Epidermal melanocyte (primary cell): ENCODE measurements at regions not wholly inside any gene's neighbourhood (a gene's known extent, or its start where the extent isn't known, plus 50 kb on each side); places are given as distances from the start of the nearest gene placed in this dataset.
"Not testable (repeated sequence)": the region's sequence is repeated elsewhere in the genome, so short reads cannot be mapped to it uniquely, and the experiment has no call there.

Experiments
- DNase-seq: peaks from one replicate; pipeline ENCODE4 v3.0.0; 2011; ENCODE audit warnings: low spot score; ENCODE audit not compliant: insufficient read length

DNA sequence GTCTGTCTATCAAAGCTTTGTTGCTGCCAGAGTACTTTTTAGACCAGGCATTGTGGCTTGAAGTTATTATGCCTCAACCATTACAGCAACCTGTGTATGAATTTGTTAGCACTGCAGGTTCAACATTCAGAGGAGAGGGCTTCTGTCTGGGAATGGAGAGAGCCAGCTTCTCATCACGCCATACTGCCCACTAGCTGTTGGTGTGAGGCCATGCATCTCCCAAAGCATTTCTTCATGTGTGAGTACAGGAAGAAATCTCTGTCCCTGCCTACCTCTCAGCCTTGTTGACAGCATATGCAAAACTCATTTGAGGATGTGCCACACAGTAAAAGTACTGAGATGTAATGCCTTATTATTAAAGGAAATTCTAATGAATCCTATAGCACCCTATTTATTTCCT lies 76.9 kb upstream of the PPARGC1A start:
- DNase-seq: no peak

DNA sequence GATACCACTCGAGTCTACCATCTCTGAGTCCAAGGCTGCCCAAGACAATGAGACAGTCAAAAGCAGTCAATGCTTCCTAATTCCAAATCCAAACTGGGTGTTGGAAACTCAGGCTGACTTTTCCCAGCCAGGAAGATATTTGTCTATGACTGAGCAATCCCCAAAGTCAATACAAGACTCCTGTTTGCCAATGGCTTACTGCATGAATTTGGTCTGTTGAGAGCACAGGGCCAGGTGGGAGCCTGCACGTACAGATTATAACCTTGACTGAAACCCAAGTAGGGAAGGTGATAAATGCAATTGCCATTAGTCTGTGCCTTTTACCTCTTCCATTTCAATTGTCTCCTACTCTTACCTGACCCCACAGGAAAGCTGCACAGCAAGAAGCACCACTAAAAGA lies 72.6 kb upstream of the PPARGC1A start:
- DNase-seq: no peak

DNA sequence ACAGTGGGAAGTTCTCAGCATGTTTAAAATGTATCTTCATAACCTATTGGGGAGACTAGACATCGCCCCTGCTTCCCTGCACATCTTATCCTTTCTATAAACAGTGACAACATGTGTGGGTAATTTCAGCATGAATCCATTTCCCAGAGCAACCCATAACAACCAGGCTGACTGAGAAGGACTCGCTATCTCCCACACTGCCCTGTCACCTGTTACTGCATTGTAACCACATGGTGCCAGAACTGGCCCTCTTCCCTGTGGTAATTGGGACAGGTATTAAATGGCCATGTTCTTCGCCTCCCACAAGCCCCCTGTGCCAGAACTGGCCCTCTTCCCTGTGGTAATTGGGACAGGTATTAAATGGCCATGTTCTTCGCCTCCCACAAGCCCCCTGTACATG lies 71.5 kb upstream of the PPARGC1A start:
- not testable (repeated sequence) for DNase-seq

DNA sequence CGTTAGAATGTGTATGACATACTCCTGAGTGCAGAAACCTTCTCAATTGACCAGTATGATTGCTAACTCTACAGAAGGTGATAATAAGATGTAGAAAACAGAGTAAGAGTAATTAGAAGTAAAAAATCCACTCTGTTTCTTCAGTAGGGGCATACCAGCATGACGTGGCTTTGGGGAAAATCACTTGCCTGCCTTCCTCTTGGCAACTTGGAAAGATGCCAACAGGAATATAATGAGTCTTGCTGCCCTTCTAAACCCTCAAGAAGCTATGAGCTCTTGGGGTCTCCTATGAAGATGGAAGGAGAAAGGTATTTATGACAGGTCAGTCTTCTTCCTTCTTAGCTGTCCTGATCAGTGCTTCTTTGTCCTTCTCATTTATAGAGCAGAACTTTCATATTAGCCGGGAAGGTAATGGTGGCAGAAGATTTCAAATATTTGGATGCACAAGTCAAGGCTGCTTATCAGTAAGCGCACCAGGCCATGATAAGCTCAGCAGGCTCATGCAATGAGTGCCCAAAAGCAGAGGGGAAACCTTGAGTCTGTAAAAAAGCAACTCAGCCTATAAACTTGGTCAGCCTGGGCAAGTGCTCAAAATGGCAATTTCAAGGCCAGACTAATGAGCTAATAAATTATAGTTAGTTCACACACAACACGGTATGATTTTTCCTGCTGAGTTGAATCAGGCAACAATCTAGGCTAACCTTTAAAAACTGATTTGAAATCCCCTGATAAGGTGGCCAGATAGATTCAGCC lies 69.7 kb upstream of the PPARGC1A start:
- no peak for DNase-seq

DNA sequence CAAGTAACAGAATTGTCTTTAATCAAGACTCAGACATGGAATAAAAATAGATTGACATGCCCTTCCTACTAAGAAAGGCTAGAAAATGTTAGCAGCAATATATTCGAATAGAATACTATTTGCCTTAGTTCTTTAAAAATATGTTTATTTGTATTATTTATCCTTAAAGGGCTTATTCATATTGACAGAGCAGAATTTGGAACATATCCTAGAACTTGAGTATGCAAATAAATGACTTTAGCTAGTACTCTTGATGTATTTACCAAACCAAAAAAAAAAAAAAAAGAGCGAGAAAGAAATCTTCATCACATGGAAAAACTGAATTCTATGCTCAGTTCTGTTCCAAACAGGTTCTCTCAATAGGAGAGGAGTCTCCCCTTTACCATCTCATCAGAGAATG lies 68.9 kb upstream of the PPARGC1A start:
- DNase-seq: no peak

DNA sequence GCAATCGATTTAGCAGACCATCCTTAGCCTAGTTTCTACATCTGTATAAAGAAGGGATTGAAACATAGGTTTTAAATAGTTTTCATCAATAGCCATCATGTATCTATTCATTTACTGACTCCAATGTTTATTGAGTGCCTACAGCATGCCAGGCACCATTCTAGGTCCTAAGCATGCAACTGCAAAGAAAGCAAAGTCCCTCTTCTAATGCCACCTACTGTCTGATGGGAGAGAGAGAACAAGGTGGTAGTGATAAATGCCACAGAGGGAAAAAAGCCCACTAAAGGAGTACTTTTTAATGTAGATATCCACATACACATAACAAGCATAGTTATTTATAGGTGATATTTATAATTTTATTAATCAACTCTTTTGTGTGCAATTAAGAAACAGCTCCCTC lies 67.6 kb upstream of the PPARGC1A start:
- no peak for DNase-seq

DNA sequence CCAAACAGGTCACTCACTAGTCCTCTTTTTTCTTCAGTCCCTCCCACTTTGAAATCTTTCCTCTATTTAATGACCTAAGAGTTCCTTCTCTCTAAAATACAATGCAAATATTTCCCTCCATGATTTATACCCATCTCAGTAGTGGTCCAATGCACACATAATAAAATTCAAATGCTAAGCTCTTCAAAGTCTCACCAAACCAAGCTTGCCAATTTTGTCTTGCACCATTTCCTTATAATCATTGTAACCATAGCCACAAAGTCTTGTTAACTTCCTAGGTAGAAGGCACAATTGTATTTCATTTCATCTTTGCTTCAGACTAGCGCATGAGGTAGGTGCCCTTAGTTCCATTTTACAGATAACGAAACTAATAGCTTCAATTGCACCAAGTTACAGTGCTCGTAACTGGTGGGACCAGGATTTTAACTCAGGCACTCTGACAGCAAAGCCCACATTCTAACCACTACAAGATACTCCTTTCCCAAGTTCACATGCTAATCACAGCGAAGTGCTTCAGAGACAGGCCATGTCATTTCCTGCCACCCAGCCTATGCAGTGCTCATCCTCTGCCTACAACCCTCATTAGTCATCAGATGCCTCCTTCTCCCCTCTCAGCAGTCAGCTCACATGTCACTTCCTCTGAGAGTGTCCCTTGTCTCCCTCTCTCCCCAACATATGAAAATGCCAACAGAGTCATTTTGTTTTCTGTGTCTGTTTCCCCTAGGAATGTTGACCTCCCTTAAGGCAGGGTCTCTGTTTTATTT lies 66.9 kb upstream of the PPARGC1A start:
- no peak for DNase-seq

DNA sequence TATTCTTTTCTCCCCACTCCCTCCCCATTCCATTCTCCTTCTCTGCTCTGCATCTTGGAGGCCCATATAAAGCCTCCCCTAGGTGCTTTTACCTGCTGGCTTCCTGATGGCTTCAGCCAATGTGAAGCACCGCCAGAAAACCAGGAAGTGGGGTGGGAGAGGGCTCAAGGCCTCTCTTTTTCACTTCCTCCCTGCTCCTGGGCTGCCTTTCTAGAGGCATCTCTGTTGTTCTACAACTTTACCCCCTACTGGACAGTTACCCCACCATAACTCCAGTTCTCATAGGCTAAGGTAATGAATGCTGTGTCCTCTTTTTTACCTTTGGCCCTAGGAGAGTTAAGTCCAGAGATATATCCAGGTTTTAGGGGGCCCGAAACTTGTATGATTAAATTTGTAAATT lies 62.4 kb upstream of the PPARGC1A start:
- no peak for DNase-seq

DNA sequence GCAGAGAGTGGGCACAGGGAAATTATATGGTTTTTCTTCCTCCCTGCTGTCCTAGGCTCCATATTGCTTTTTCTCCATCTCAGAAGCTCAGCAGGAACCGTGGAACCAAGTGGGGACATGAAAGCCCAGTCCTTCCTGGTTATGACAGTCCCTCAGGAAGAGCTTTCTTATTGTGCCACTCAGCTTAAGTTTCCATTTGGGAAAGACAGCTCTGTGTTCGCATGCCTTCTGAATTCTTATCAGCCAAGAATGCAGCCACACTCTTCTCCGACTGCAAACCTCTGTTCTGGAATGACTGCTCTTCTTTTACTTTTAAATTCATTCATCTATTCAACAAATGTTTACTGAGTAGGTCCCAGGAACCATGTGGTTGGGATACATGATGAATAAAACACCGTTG lies 58.0 kb upstream of the PPARGC1A start:
- no peak for DNase-seq

DNA sequence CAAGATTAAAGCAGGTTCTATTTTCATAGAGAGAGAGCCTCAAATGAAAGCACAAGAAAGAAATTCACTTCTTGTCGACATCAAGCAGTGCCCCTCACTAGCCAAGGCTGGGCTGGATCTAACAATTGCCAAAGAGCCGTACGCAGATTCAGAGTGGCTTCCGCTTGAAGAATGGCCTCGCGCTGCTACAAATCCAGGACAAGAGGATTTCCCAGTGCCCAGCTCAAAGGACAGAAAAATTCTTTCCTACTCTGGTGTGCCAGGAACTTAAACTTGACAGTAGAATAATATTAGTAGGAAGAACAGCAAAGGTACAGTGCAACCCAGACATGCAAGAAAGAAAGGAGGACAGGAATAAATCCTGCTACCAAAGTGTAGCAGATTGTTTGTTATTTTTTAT lies 56.5 kb upstream of the PPARGC1A start:
- DNase-seq: no peak

DNA sequence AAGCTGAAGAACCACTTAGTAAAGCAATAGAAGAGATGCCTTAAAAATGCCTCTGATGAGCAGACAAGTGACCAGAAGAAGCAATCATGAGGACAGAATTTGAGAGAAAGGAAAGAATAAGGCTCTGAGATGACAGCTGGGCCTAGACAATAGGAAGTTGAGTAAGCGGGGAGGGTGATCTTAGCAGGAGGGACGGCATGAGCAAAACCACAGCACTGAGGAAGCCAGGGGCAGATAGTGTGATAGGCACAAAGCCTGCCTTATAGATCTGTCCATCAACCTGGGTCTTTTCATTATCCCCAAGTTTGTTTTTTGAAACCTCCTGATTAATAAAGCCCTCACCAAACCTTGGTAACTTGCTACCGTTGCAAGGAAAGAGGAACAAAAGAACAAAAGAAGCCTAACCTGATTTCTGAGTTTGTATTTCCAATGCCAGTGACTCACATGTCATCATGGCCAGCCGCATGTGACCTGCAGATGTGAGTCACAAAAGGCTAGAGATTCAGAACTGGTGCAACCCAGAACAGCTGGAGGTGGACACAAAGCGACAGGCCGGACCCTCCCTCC lies 55.7 kb upstream of the PPARGC1A start:
- no peak for DNase-seq

DNA sequence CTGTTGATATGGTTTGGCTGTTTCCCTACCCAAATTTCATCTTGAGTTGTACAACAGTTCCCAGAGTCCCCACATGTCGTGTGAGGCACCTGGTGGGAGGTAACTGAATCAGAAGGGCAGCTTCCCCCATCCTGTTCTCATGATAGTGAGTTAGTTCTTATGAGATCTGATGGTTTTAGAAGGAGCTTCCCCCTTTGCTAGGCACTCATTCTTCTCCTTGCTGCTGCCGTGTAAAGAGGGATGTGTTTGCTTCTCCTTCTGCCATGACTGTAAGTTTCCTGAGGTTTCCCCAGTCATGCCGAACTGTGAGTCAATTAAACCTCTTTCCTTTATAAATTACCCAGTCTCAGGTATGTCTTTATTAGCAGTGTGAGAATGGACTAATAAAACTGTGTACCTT lies 54.7 kb upstream of the PPARGC1A start:
- DNase-seq: not testable (repeated sequence)

DNA sequence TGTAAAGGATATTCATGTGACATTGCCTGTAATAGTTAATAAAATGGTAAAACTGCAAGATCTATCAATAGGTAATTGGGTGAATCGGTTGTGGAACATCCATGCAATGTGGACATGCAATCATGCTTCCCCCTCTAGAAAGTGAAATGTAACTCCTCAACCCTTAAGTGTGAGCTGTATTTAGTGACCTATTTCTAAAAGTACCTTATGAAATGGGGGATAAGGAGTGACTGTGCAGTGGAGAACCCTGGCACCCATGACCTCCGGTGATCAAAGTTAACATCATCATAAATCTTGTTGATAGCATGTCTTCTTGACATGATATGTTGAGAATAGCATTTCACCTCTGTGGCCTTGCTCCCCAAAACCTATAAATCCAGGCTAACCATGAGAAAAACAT lies 53.6 kb upstream of the PPARGC1A start:
- no peak for DNase-seq

DNA sequence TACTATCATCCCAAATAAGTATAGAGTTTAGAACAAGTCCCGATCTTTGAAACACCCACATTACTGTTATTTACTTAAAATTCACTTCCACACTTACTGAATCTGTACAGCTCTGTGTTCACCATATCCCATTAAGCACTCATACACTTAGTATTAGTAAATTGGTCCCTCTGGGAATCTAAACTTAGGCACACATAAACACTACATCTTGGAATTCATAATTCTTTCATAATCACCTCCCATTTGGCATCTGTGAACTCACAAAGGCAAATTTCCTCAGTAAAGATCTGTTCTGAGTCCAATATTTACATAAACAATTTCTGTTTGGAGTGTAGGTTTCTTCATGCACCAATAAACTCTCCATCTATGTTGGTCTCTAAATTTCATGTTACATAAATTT lies 52.6 kb upstream of the PPARGC1A start:
- DNase-seq: no peak
